IMR-90 (cell line): ENCODE measurements at regions not wholly inside any gene's neighbourhood (a gene's known extent, or its start where the extent isn't known, plus 50 kb on each side); places are given as distances from the start of the nearest gene placed in this dataset.
A peak's percentile ranks its signal among the peaks of the same experiment; 100 is the strongest.

Experiments
- ATAC-seq: fragments of 200-7000 bp; cut with Tn5 transposase; 2 replicates; pipeline ENCODE4 v1.9.1; 2020; ENCODE audit warnings: low read depth, mild to moderate bottlenecking, moderate library complexity
- BruUV-seq: library from RNA; stranded (reverse); fragments of 400-500 nt; replicated peaks from 2 replicates; lab custom pipeline; 2021; lab: Mats Ljungman, UMichigan
- CTCF ChIA-PET: fragments of 300-600 bp; formaldehyde crosslinking; extraction: SDS; loops from one replicate; lab custom pipeline; 2021; ENCODE audit warnings: antibody characterized with exemption; lab: Yijun Ruan, JAX
- POLR2A ChIA-PET: fragments of 300-600 bp; sonication (Branson Sonifier 250); formaldehyde crosslinking; loops from one replicate; lab custom pipeline; 2022; ENCODE audit warnings: antibody characterized with exemption; ENCODE audit not compliant: unreplicated experiment; lab: Charles Lee
- DNase-seq: peaks from one replicate; pipeline ENCODE4 v3.0.0; 2013
- H2AFZ ChIP-seq: replicated peaks from 2 replicates; pipeline ENCODE3; 2013; ENCODE audit warnings: low read length, mild to moderate bottlenecking; ENCODE audit not compliant: poor library complexity
- H2AK5ac ChIP-seq: 2 replicates; pipeline ENCODE4 v1.6.1; 2013; ENCODE audit warnings: low read depth, low read length, inconsistent platforms
- H2AK9ac ChIP-seq: replicated peaks from 2 replicates; pipeline ENCODE3; 2013; ENCODE audit warnings: mild to moderate bottlenecking, low read depth, low read length, moderate library complexity; ENCODE audit not compliant: poor library complexity
- H2BK120ac ChIP-seq: 2 replicates; pipeline ENCODE4 v1.6.1; 2013; ENCODE audit warnings: low read depth, low read length, inconsistent platforms
- H2BK15ac ChIP-seq: 3 replicates; pipeline ENCODE4 v1.6.1; 2013; ENCODE audit warnings: low read depth, low read length, inconsistent platforms
- H2BK20ac ChIP-seq: 2 replicates; pipeline ENCODE4 v1.6.1; 2013; ENCODE audit warnings: low read depth, mild to moderate bottlenecking, inconsistent platforms, low read length, moderate library complexity
- H2BK5ac ChIP-seq: 2 replicates; pipeline ENCODE4 v1.6.1; 2013; ENCODE audit warnings: mild to moderate bottlenecking, low read depth, low read length, inconsistent platforms; ENCODE audit not compliant: poor library complexity, severe bottlenecking
- H3K14ac ChIP-seq: replicated peaks from 2 replicates; pipeline ENCODE4 v1.6.1; 2013; ENCODE audit warnings: low read depth, low read length, inconsistent platforms
- H3K18ac ChIP-seq: 2 replicates; pipeline ENCODE4 v1.6.1; 2013; ENCODE audit warnings: low read depth, low read length, control low read depth
- H3K23ac ChIP-seq: 2 replicates; pipeline ENCODE4 v1.6.1; 2013; ENCODE audit warnings: low read depth, low read length, inconsistent platforms
- H3K27ac ChIP-seq: 2 replicates; pipeline ENCODE4 v1.5.1; 2013; ENCODE audit warnings: mild to moderate bottlenecking, control low read depth, low read length; ENCODE audit not compliant: insufficient read depth
- H3K27me3 ChIP-seq: 2 replicates; pipeline ENCODE4 v1.6.1; 2013; ENCODE audit warnings: low read length; ENCODE audit not compliant: control insufficient read depth, insufficient read depth
- H3K36me3 ChIP-seq: 2 replicates; pipeline ENCODE4 v1.6.1; 2013; ENCODE audit warnings: low read length, mixed read lengths; ENCODE audit not compliant: control insufficient read depth, insufficient read depth
- H3K4ac ChIP-seq: 2 replicates; pipeline ENCODE4 v1.6.1; 2013; ENCODE audit warnings: low read depth, low read length, inconsistent platforms
- H3K4me1 ChIP-seq: 2 replicates; pipeline ENCODE4 v1.6.1; 2013; ENCODE audit warnings: low read length, mixed read lengths; ENCODE audit not compliant: control insufficient read depth, insufficient read depth
- H3K4me2 ChIP-seq: 2 replicates; pipeline ENCODE4 v1.6.1; 2013; ENCODE audit warnings: low read depth, mild to moderate bottlenecking, control low read depth, low read length, moderate library complexity
- H3K4me3 ChIP-seq: 2 replicates; pipeline ENCODE4 v1.5.1; 2013; ENCODE audit warnings: low read depth, mild to moderate bottlenecking, control low read depth, low read length, moderate library complexity; ENCODE audit not compliant: insufficient read depth
- H3K56ac ChIP-seq: 2 replicates; pipeline ENCODE4 v1.6.1; 2013; ENCODE audit warnings: low read length, inconsistent platforms; ENCODE audit not compliant: insufficient read depth; ENCODE audit errors: extremely low read depth
- H3K79me1 ChIP-seq, 2 experiments: 2 replicates each; pipeline ENCODE4 v1.6.1; 2013; ENCODE audit warnings: low read length in 2 of 2, inconsistent platforms in 1 of 2, low read depth in 1 of 2
- H3K9ac ChIP-seq: 2 replicates; pipeline ENCODE4 v1.6.1; 2013; ENCODE audit warnings: low read depth, low read length, control low read depth
- H3K9me1 ChIP-seq: 2 replicates; pipeline ENCODE4 v1.6.1; 2013; ENCODE audit warnings: low read length, inconsistent platforms; ENCODE audit not compliant: insufficient read depth
- H3K9me3 ChIP-seq: 2 replicates; pipeline ENCODE4 v1.6.1; 2013; ENCODE audit warnings: low read length; ENCODE audit not compliant: control insufficient read depth, insufficient read depth
- H4K20me1 ChIP-seq: 2 replicates; pipeline ENCODE4 v1.6.1; 2013; ENCODE audit warnings: low read length, inconsistent platforms; ENCODE audit not compliant: insufficient read depth
- H4K5ac ChIP-seq: 2 replicates; pipeline ENCODE4 v1.6.1; 2013; ENCODE audit warnings: mild to moderate bottlenecking, low read depth, low read length, control low read depth
- H4K8ac ChIP-seq, 2 experiments: 2 replicates each; pipeline ENCODE4 v1.6.1; 2013; ENCODE audit warnings: low read depth in 2 of 2, low read length in 2 of 2, control low read depth in 1 of 2, inconsistent platforms in 1 of 2
- H4K91ac ChIP-seq: 2 replicates; pipeline ENCODE4 v1.6.1; 2013; ENCODE audit warnings: low read depth, low read length, inconsistent platforms; ENCODE audit not compliant: insufficient read depth
- CHD1 ChIP-seq: IDR thresholded peaks from 2 replicates; pipeline ENCODE4 v1.6.1; 2012; ENCODE audit warnings: low read depth, low read length, improper control_type of control experiment
- FOS ChIP-seq: fragments of 150-350 bp; IDR thresholded peaks from 2 replicates; pipeline ENCODE4 v1.6.1; 2016; ENCODE audit warnings: low read depth, low read length
- MAFK ChIP-seq: IDR thresholded peaks from 2 replicates; pipeline ENCODE4 v1.6.1; 2012; ENCODE audit warnings: low read depth, low read length, improper control_type of control experiment
- NFE2L2 ChIP-seq: fragments of 150-350 bp; IDR thresholded peaks from 2 replicates; pipeline ENCODE4 v1.6.1; 2016; ENCODE audit warnings: low read depth, mild to moderate bottlenecking, low read length
- WGBS, 2 experiments: methylation state at CpG; one replicate each; pipeline versions ENCODE4 v1.1.5 to v1.1.7; 2013; ENCODE audit warnings: missing lambda C conversion rate in 2 of 2; ENCODE audit not compliant: insufficient read length in 1 of 2; ENCODE audit errors: extremely low coverage in 2 of 2; 5-methylcytosine and 5-hydroxymethylcytosine counted together
- dilution Hi-C: fragments of 300-500 bp; cut with HindIII; formaldehyde crosslinking; loops from one replicate; pipeline ENCODE4 v1.14.3; 2018; ENCODE audit warnings: low sequenced_read_pairs; ENCODE audit not compliant: unreplicated experiment
- in situ Hi-C: fragments of 300-500 bp; cut with MboI; formaldehyde crosslinking; loops from 3 replicates; pipeline ENCODE4 v1.14.3; 2019; ENCODE audit warnings: low sequenced_read_pairs, inconsistent platforms, mixed read lengths
- intact Hi-C: fragments of 100-400 bp; cut with micrococcal nuclease; formaldehyde crosslinking; loops from 2 replicates; pipeline ENCODE4 v1.10.0; 2022
- TF ChIP-seq, protein P1 (sequence below): fragments of 150-350 bp; IDR thresholded peaks from 2 replicates; pipeline ENCODE4 v1.6.1; 2017; ENCODE audit warnings: mild to moderate bottlenecking, antibody characterized with exemption, low read length, low read depth

- ChIA-PET CTCF (no interaction called here), POLR2A (no interaction called here)
- Histone ChIP-seq H3K4ac (no peak overlapping the region), H4K5ac (no peak overlapping the region), H3K79me1 (peaks cover 0 to 3% of the 10 kb centered on the region in 2 experiments; a peak in 1 of 4 replicates), H3K14ac (no peak overlapping the region), H2BK120ac (no peak overlapping the region; the same call in 1 of the 2 replicates), H2BK20ac (0 out of 2 replicates have a peak overlapping the region, but pooled peaks have one; percentile 32), H2AFZ (no peak overlapping the region), H2AK5ac (peak overlapping the region; percentile 9; the same call in 1 of the 2 replicates), H3K4me3 (no peak overlapping the region), H4K91ac (no peak overlapping the region), H3K56ac (no peak overlapping the region), H3K27me3 (no peaks in the 10 kb centered on the region), H2AK9ac (no peak overlapping the region), H3K4me1 (peaks cover 4% of the 10 kb centered on the region), H3K9me3 (no peaks in the 10 kb centered on the region), H4K8ac (no peak overlapping the region), H3K27ac (no peak overlapping the region), H3K36me3 (no peaks in the 10 kb centered on the region), H2BK15ac (no peak overlapping the region; the same call in 2 of the 3 replicates), H3K9me1 (peaks cover 6% of the 10 kb centered on the region), H3K23ac (no peak overlapping the region), H2BK5ac (peak overlapping the region; percentile 23), H3K9ac (no peak overlapping the region), H4K20me1 (no peaks in the 10 kb centered on the region), H3K4me2 (peak overlapping the region; percentile 44; the same call in 1 of the 2 replicates), H3K18ac (no peak overlapping the region)
- TF ChIP-seq MAFK (no peak), CHD1 (no peak), FOS (no peak), NFE2L2 (no peak)
- TF ChIP-seq, protein P1, sequence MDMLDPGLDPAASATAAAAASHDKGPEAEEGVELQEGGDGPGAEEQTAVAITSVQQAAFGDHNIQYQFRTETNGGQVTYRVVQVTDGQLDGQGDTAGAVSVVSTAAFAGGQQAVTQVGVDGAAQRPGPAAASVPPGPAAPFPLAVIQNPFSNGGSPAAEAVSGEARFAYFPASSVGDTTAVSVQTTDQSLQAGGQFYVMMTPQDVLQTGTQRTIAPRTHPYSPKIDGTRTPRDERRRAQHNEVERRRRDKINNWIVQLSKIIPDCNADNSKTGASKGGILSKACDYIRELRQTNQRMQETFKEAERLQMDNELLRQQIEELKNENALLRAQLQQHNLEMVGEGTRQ, result no peak
- in situ Hi-C loops (no loop called here), dilution Hi-C loops (loop anchor here (25.0 kb wide), 1 partner anchor 390 kb away; no protein-coding TSS in a partner anchor), intact Hi-C loops (no loop called here)
- no peak for DNase-seq
- BruUV-seq, result no TSS peak
- 100% methylated on average over 1 of the region's 3 CpGs; no CpG with 5 or more reads in 1 of the 2 experiments for WGBS, 2 experiments
- ATAC-seq, result peak; percentile 71
These were observed 158.1 kb downstream of the FGF1 start for GRCh38 chr5:142527664-142528295.
